ENCODE measurements at regions not wholly inside any gene's neighbourhood (a gene's known extent, or its start where the extent isn't known, plus 50 kb on each side); places are given as distances from the start of the nearest gene placed in this dataset.

DNA sequence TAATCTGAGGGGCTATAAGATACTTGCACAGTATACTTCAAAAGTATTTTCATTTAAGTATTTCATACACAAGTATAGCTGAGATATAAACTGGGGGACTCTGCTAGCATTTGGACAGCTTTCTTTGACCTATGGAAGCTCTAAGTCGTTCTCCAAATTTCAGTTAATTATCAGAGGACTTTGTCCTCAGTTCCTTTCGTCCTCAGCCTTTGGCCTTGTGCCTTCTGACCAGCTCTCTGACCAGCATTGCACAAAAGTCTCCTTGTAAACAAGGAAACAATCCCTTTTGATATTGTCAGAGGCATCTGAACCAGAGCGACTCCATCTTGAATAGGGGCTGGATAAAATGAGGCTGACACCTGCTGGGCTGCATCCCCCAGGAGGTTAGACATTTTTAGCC is 464.0 kb upstream of the FAM241A start:
- no peak for DNase-seq

GRCh38 chr4:111681751-111682150 is 463.5 kb upstream of the FAM241A start:
- no peak for DNase-seq

DNA sequence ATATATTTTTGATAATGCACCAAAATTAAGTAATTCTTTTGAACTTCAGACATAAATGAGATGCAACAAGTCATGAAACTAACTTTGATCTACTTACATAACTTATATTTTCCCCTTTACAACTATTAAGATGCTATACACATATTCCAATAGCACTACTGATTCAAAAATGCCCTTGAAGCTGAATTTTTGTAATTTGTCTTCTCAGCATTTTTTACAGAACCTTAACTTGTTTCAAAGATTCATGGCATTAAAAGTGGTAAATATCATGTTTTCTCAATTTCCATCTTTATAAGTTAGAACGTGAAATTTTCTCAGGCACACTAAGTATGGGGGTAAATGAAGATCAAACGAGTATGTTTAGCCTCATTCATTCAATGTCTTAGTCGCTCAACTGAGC is 460.0 kb upstream of the FAM241A start:
- no peak for DNase-seq

DNA sequence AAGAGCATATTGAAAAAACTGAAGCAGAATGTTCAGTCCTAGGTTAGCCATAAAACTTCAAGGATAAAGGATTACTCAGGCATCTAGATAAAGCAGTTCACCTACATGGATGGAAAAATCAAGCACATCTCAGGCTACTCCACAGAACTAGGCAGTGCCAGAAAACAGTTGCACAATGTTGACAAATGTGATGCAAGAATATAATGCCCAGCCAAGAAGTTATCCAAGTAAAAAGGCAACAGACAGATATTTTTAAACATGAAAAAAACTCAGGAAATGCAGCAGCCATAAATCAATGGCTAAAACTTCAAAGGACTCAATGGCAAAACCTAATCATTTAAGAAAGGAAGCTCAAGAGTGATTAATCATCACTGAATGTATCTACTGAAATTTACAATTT is 456.0 kb upstream of the FAM241A start:
- no peak for DNase-seq

DNA sequence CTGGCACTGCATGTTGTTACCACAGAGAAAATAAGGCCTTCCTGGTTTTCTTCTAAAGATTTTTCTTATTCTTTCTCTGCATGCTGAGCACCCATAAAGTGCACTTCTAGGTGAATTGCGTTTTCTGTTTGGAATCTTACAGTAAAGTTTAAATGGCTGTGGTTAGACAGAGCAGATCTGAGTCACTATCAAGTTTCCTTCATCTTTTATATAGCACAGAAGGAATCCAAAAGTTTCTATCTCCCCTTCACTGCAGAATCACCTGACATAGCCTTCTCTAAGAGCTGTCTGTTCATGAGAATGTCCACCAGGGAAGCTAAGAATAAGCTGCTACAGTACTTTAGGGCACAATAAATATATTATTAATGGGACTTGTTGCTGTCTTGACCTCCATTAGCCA is 455.5 kb upstream of the FAM241A start:
- no peak for DNase-seq

GRCh38 chr4:111693758-111694157 is 451.5 kb upstream of the FAM241A start:
- DNase-seq, result no peak

DNA sequence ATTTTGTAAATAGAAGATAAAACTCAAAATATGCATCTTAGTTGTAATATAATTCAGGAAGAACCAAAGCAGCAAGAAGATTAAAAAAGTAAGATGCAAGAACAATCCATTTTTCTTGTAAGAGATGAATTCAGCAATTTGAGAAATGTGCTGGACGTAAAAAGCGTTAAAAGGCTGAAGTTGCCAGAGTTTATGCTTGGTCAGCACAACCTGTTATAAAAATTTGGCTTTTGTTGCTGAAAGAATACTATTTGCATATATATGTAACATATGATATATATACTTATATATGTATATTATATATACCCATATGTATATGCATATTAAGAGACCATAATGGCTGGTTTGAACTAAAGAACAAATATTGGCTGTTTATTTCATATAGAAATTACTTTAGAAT is 449.6 kb upstream of the FAM241A start:
- no peak for DNase-seq

DNA sequence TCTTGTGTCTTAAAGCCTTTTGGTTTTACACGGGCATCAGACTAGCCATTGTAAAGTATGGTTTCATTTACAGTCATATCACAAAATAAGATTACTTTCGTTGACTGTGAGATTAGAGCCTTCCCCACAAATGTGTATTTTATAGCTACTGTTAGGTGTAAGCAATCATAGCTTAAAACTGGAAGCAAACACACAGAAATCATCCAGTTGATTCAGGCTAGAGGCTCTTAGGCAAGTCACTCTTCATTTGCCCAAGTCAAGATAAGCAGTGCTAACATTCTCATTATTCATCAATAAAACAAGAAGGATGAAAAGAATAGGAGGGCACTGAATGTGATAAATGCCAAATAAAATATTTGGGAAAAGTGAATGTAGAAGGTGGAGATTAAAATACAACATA is 448.7 kb upstream of the FAM241A start:
- no peak for DNase-seq

DNA sequence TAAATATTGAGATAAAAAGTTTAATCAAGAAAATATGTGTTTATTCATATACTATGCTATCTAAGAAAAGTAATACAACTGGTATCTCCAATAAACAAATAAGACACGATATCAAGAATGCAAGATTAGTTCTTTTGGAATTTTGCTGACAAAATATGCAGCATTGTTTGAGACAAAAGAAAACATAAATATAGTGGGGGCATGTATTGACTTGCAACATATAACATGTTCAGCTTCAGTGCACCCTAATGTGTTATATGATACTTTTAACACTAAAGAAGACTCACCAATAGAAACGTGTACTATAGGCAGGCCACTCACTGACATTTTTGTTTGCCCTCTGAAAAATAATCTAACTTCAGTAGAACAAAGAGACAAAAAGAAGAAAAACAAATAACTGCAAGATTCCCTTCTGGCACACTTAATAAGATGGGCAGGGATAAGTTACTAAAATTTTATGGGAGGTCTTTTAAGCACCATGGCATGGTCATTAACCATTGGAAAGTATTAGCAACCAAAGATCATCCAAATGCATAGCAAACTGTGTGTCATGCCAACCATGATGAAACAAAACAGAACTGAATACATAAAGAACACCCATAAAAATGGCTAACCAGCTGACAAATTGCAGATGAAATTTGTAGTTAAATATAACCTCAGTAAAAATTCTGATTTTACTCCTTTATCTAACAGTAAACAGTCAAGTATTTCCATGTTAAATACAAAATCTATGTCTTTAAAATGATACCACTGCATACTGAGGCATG is 447.9 kb upstream of the FAM241A start:
- DNase-seq, result no peak

GRCh38 chr4:111698361-111698760 is 446.9 kb upstream of the FAM241A start:
- DNase-seq, result no peak

GRCh38 chr4:111699165-111699564 is 446.1 kb upstream of the FAM241A start:
- no peak for DNase-seq

DNA sequence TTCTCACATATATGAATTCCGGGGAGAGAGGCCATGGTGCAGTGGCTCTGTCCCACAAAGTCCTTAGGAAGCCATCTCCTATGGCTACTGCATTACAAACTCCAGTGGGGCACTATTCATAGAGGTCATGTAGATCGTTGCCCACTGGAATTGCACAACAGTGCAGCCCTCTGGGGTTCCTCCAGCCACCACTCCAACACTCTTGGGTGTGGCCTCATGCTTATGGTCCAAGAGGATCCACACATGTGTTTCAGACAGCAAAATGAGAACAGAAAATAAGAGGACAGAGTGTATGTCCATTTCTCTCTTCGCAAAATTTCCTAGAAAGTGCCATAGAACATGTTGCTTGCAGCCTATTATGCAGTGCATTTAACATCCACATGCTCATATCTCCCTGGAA is 444.2 kb upstream of the FAM241A start:
- no peak for DNase-seq

GRCh38 chr4:111707491-111707890 is 437.8 kb upstream of the FAM241A start:
- no peak for DNase-seq

DNA sequence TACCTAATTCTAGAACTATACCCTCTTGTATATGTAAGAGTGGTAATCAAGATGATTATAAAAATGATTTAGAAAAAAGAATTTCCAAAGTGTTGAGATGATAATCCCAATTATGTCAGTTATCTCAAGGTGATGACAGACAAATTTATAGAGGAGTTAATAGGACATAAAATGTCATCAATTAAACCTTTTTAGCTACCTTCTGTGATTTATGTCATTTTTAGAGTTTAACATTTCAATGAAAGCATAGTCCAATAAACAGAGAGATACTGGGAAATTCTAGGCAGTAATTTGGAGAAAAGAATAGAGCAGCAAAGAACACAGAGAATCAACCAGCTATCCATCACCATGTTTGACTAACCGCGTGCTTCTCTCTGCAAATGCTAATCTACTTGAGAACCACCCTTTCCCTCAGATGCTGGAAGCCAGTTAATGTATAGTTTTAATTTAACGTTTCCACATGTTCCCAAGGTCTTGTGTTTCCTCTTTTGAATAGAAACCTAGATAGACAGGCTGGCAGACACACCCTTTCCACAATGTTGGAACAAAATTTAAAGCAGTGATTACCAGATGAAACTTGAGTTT is 433.1 kb upstream of the FAM241A start:
- DNase-seq, result no peak

GRCh38 chr4:111713276-111713675 is 432.0 kb upstream of the FAM241A start:
- no peak for DNase-seq

GRCh38 chr4:111717921-111718320 is 427.3 kb upstream of the FAM241A start:
- no peak for DNase-seq

- DNase-seq, result no peak
These were observed 426.3 kb upstream of the FAM241A start for GRCh38 chr4:111718763-111719559.

- no peak for DNase-seq
These were observed 424.4 kb upstream of the FAM241A start for GRCh38 chr4:111720866-111721265.

- no peak for DNase-seq
These were observed 423.0 kb upstream of the FAM241A start for GRCh38 chr4:111722213-111722720.

DNA sequence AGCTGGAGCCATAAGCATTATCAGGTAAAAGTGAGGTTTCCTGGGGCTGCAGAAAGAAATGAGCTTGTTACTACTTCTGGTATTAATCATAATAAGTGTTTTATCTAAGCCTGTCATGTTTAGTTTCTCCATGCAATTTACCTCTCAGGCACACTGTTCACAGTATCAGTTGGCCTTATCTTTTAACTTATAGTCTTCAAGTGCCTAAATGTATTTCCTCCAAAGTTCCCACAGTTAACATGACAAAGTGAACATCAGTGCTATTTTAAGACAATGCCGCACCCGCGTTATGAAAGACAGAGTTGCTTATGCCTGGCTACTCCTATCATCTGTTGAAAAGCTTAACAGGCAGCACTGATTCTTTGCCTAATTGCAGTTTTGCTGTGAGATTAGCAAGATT is 408.7 kb upstream of the FAM241A start:
- no peak for DNase-seq

DNA sequence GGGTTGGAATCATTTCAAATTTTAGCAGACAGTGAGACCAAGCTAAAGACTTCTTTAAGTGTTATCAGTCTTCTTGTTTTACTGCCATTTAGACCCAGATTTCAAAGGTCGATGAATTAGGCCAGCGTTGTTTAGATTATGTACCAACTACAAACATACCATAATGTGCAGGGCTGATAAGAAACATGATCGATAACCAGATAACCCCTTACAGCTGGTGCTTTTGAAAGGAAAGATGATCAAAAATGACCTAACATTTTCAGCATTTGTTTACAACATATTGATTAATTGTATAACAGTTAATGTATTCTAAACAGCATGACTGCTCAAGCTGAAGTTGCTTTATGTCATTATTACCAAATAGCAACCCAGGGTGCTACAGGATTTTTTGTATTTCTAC is 400.4 kb upstream of the FAM241A start:
- DNase-seq, result no peak

GRCh38 chr4:111748157-111748556 is 397.1 kb upstream of the FAM241A start:
- no peak for DNase-seq

GRCh38 chr4:111754003-111754402 is 391.3 kb upstream of the FAM241A start:
- DNase-seq, result no peak

DNA sequence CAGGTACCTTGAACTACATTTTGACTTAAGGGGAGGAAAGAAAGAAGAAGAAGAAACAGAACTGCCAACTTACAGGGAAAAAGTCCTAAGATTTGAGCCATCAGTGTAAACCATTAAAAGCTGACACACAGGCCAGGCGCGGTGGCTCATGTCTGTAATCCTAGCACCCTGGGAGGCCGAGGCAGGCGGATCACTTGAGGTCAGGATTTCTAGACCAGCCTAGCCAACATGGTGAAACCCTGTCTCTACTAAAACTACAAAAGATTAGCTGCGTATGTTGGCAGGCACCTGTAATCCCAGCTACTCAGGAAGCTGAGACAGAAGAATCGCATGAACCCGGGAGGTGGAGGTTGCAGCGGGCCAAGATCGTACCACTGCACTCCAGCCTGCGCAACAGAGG is 389.7 kb upstream of the FAM241A start:
- no peak for DNase-seq
